GM21786 (cell line): ENCODE measurements at regions not wholly inside any gene's neighbourhood (a gene's known extent, or its start where the extent isn't known, plus 50 kb on each side); places are given as distances from the start of the nearest gene placed in this dataset.
"Not testable (repeated sequence)": the region's sequence is repeated elsewhere in the genome, so short reads cannot be mapped to it uniquely, and the experiment has no call there.

ENCODE experiments used
- ATAC-seq: cut with Tn5 transposase; IDR thresholded peaks from one replicate; pipeline ENCODE4 v1.9.1; 2021; ENCODE audit not compliant: unreplicated experiment

DNA sequence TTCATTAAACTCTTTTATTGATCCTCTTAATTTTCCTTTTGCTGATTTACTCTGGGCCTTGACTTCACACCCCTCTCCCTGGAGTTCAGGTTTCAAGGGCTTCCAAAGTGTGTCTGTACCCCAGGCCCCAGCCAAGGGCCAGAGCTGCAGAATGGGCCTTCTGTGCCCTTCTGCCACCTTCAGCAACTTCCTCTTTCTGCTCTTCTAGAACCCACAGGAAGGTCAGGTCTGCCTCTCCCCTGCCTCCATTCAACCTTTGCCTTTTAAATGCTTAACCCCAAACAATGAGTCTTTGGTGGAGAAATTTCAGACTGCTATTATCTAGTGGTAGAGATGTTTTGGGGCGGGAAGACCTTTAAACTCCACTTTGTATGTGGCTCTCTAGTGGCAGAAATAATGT, 63.1 kb downstream of the TSN start:
- ATAC-seq, result no peak

GRCh38 chr2:121819846-121820245, 64.4 kb downstream of the TSN start:
- ATAC-seq, result no peak

GRCh38 chr2:121821476-121822158, 66.2 kb downstream of the TSN start:
- no peak for ATAC-seq

DNA sequence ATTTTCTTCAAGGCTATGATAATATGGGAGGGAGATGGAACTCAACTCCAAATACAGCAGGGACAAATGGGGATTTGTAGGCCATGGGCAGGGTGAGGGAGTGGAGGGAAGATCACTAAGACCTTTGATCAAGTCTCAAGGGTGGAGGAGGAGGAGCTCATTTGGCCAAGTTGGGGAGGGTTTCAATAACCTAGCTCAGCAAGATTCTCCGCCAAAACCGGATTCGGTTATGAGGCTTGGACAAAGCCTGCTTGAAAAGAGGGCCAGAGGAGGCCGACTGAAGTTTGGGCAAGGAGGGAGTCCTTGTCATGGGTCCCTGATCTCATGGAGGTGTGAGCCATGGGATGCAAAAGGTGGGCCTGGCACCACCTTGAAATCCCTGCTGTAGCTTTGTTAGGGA, 68.8 kb downstream of the TSN start:
- ATAC-seq, result no peak

DNA sequence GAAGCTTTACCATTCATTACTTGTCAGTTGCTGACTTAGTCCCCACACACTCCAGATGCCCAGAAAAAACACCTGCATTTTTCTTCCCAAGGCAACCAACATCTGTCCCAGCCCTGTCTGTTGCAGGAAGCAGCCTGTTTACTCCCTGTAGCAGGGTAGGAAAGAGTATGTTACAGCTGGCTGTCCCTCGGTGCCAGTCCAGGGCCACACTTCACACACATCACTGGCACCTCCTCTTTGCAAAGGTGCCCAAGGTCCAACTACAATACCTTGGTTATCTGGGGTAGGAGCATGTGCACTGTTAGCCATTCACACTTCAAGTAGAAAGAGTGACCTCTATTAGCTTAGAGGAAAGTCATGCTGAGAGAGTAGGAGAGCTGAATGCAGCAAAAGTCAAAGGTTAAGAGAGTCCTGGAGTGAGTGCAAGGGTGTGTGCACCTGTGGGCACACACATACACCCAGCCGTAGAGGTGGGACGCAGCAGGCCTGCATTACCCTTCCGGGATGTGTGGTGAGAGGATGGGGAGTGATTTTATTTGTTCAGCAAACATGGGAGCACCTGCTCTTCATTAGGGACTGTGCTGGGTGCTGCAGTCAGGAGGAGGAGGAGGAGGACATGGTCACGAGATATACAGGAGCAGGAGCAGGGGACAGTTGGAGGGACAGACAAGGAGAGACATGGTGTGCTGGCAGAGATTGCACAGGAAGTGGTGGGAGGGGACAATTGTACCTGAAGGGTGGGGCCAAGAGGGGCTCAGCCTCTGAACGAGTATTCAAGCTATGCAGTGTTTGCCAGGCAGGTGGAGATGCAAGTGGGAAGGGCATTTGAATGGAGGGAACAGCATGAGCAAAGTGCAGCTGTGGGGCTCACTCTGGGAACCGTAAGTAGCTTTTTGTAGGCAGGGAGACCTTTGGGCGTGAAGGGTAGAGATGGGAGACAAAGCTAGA, 69.8 kb downstream of the TSN start:
- ATAC-seq, result no peak

- no peak for ATAC-seq
Observed at GRCh38 chr2:121826036-121826435, 70.6 kb downstream of the TSN start.

- no peak for ATAC-seq
Observed at GRCh38 chr2:121828281-121828731, 72.9 kb downstream of the TSN start.

- no peak for ATAC-seq
Observed at GRCh38 chr2:121830809-121831208, 75.4 kb downstream of the TSN start.

DNA sequence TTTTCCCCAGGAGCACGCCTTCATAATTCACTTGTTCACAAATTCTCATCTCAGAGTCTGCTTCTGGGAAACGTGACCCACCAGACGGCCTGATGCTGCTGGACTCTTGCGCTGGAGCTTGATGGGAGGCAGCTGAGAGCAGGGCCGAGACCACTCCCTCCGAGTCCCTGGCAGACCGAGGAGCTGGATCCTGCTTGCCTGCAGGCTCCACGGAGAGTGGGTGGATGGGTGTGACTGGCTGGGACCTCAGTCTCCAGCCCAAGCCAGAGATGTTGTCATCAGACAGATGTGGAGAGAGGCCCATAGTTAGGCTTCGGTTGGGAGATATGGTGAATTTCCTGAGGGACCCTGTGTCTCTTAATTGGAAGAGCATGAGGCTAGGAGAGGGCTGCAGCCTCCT, 76.4 kb downstream of the TSN start:
- ATAC-seq, result no peak

- ATAC-seq, result no peak
Observed at GRCh38 chr2:121832412-121833357, 77.2 kb downstream of the TSN start.

DNA sequence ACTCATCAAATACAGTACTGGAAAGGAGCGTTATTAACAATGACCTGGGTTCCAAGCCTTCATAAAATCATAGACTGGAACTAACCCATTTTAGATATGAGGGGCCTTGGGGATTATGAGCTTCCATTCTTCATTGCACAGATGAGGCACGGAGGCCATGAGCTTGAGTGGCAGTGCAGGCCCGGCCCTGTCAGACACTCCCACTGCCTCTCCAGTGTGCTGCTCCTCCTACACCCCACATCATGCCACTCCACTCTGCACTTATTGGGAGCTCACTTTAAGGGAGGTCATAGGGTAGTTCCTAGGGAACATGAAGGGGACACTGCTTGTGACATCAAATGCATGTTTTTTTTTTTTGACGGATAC, 77.9 kb downstream of the TSN start:
- no peak for ATAC-seq

DNA sequence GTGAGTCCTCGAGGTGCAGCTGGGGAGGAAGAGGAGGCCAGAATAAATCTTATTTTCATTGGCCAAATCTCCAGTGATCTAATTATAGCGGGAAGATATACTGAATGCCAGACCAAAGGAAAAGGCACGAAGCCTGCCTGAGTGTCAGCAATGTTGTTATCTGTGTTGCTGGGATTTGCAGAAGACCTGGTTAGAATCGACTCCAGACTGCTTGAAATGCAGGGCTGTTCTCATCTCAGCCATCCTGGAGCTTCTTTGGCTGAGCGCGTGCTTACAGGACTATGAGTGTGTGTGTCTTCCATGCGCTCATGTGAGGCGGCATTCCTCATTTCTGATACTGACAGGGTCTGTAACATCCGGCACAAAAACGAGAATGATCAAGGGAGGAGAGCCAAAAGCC, 81.2 kb downstream of the TSN start:
- ATAC-seq, result no peak

GRCh38 chr2:121837591-121837990, 82.1 kb downstream of the TSN start:
- no peak for ATAC-seq

- ATAC-seq, result no peak
Observed at GRCh38 chr2:121838551-121838950, 83.1 kb downstream of the TSN start.

GRCh38 chr2:121839584-121839983, 84.1 kb downstream of the TSN start:
- no peak for ATAC-seq

DNA sequence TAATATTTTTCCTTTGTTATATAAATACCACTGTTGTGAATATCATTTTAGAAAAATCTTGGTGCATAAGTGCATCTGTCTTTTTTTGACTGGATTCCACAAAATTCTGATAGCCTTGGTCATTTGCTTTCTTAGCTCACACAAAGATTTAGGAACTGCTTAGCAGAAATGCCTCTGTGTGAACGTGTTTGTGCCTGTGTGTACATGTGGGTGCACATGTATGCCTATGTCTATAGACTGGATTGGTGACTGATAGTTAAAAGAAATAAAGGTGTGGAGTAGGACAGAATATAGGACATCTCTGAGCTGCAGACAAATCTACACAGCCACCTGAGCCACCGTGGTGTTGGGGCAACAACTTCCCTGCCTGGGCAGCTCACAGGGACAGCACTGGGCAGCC, 93.8 kb downstream of the TSN start:
- no peak for ATAC-seq

DNA sequence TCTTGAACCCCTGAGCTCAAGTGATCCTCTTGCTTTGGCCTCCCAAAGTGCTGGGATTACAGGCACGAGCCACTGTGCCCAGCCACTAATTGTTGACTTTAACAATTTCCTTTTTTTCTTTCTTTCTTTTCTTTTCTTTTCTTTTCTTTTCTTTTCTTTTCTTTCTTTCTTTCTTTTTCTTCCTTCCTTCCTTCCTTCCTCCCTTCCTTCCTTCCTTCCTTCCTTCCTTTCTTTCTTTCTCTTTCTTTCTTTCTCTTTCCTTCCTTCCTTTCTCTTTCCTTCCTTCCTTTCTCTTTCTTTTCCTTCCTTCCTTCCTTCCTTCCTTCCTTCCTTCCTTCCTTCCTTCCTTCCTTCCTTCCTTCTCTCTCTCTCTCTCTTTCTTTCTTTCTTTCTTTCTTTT, 97.7 kb downstream of the TSN start:
- not testable (repeated sequence) for ATAC-seq

DNA sequence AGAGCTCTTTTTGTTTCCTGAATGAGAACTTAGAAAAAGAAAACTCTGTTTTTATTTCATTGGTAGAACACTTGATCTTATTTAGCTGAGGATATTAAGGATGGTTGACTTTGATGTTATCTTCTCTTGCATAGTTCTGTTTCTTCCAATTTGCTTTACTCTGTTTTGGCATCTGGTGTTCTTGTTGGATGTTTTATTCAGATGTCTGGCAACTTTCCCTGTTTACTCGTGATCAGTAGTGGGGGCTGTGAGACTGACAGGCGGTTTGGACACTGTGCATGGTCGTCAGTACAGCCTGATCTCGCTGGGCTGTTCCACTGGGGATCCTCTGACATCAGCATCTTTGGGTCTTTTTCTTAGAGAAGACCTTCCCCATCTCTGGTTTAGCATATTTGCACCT, 100.1 kb downstream of the TSN start:
- no peak for ATAC-seq

DNA sequence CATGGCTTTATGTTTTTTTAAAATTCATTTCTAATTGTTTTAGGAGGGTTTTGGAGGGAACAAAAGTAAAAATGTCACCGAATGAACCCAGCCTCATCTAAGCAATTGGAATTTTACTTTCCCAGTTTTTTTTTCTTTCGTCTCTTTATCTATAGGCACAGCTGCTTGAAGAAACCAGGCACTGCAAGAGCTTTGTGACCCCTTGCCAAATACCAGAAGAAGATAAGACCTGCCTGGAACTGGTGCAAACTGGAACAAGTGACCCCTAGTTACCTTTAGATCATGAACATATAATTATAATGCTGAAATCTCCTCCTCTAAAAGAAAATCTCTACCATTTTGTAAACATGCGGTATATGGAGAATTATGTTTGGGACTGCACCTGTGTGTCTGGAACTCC, 100.9 kb downstream of the TSN start:
- ATAC-seq, result no peak

DNA sequence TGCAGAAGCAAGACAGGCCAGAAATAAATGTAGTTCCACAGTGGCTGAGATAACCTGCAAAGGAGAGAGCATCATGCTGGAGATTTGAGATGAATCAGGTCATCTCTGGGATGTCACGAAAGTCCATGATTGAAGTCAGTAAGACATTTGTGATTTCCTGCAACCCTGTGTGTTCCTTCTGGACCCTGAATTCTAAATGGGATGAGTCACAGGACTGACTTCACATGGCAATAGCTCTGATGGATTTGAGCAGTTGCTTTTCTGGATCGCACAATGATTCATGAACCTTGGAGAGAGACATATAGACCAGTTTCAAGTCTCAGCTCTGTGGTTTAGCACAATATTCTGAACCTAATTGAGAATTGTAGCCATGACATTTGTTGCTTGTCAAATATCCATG, 102.9 kb downstream of the TSN start:
- ATAC-seq, result no peak

- no peak for ATAC-seq
Observed at GRCh38 chr2:121858847-121859246, 103.4 kb downstream of the TSN start.
